Lung (tissue), 11 donors: ENCODE measurements at regions not wholly inside any gene's neighbourhood (a gene's known extent, or its start where the extent isn't known, plus 50 kb on each side); places are given as distances from the start of the nearest gene placed in this dataset.

Source experiments
- ATAC-seq: fragments of 200-7000 bp; cut with Tn5 transposase; one replicate; pipeline ENCODE4 v1.9.1; 2020; ENCODE audit warnings: moderate number of reproducible peaks; ENCODE audit not compliant: insufficient read depth, low FRiP score
- DNase-seq, 3 donors: peaks; one replicate each; pipeline ENCODE4 v3.0.0-alpha.2; 2013 to 2017
- H3K27ac ChIP-seq, 2 donors: one replicate each; pipeline ENCODE4 v1.5.1; 2013; ENCODE audit warnings: mild to moderate bottlenecking in 2 of 2, moderate library complexity in 2 of 2, control low read depth in 1 of 2, inconsistent platforms in 1 of 2, low read depth in 1 of 2, low read length in 1 of 2
- H3K27me3 ChIP-seq, 3 donors: one replicate each; pipeline ENCODE4 v1.5.1; 2013; ENCODE audit warnings: low read length in 2 of 3; ENCODE audit not compliant: control insufficient read depth in 3 of 3, insufficient read depth in 3 of 3
- H3K36me3 ChIP-seq, 4 donors: one replicate each; pipeline ENCODE4 v1.5.1; 2013; ENCODE audit warnings: low read length in 4 of 4, mild to moderate bottlenecking in 1 of 4, moderate library complexity in 1 of 4; ENCODE audit not compliant: control insufficient read depth in 4 of 4, insufficient read depth in 4 of 4
- H3K4me1 ChIP-seq, 5 donors: one replicate each; pipeline ENCODE4 v1.5.1; 2013; ENCODE audit warnings: low read length in 5 of 5, mild to moderate bottlenecking in 2 of 5, moderate library complexity in 1 of 5; ENCODE audit not compliant: control insufficient read depth in 5 of 5, insufficient read depth in 5 of 5
- H3K4me3 ChIP-seq: one replicate; pipeline ENCODE4 v1.5.1; 2013; ENCODE audit warnings: mild to moderate bottlenecking, control low read depth, moderate library complexity
- H3K9ac ChIP-seq, 2 donors: one replicate each; pipeline ENCODE4 v1.5.1; 2013; ENCODE audit warnings: low read length in 2 of 2, control low read depth in 1 of 2; ENCODE audit not compliant: insufficient read depth in 1 of 2
- H3K9me3 ChIP-seq, 4 donors: one replicate each; pipeline ENCODE4 v1.5.1; 2013; ENCODE audit warnings: low read length in 3 of 4, mild to moderate bottlenecking in 1 of 4, moderate library complexity in 1 of 4; ENCODE audit not compliant: control insufficient read depth in 4 of 4, insufficient read depth in 3 of 4
- CTCF ChIP-seq: IDR thresholded peaks from 2 replicates; pipeline ENCODE4 v1.5.1; 2012; ENCODE audit warnings: mild to moderate bottlenecking; ENCODE audit errors: control extremely low read depth, extremely low read depth
- WGBS, 2 donors: extraction: QIAGEN DNeasy Blood & Tissue Kit; methylation state at CpG; one replicate each; pipeline ENCODE4 v1.1.7; 2013; 5-methylcytosine and 5-hydroxymethylcytosine counted together
- donor health status: control.
- donor health status: control.
- donor health status: Bipolar disorder and iron deficiency.
- donor health status: healthy.
- donor health status: DM: yes; HTN: yes; CAD: no.

GRCh38 chr1:200354243-200354642 is 55.6 kb downstream of the ZNF281 start:
- ATAC-seq, result peak; percentile 34
- Histone ChIP-seq H3K4me3 (no peak overlapping the region), H3K4me1 (peaks cover 0 to 5% (median 0%) of the 10 kb centered on the region in 5 donors), H3K36me3 (no peaks in the 10 kb centered on the region), H3K9ac (no peak overlapping the region), H3K9me3 (peaks cover 0 to 2% (median 0%) of the 10 kb centered on the region in 4 donors), H3K27ac (no peak overlapping the region), H3K27me3 (no peaks in the 10 kb centered on the region)
- no peak for TF ChIP-seq CTCF
- no peak for DNase-seq
- 19 to 41% methylated on average over 2 of the region's 2 CpGs for WGBS, 2 donors

GRCh38 chr1:200353232-200353631 is 56.6 kb downstream of the ZNF281 start:
- DNase-seq, result no peak
- H3K9ac ChIP-seq, result no peak overlapping the region
- WGBS, 2 donors, result 50 to 71% methylated on average over 1 of the region's 1 CpG
- ATAC-seq, result no peak
- no peaks in the 10 kb centered on the region for H3K36me3 ChIP-seq
- no peaks in the 10 kb centered on the region for H3K27me3 ChIP-seq
- peaks cover 0 to 2% (median 0%) of the 10 kb centered on the region in 4 donors for H3K9me3 ChIP-seq
- H3K4me1 ChIP-seq, result peaks cover 0 to 5% (median 0%) of the 10 kb centered on the region in 5 donors
- TF ChIP-seq CTCF, result no peak
- H3K4me3 ChIP-seq, result no peak overlapping the region
- H3K27ac ChIP-seq, result no peak overlapping the region

GRCh38 chr1:200351826-200352549 is 57.8 kb downstream of the ZNF281 start:
- WGBS, 2 donors, result 20 to 22% methylated on average over 4 of the region's 4 CpGs
- no peak for TF ChIP-seq CTCF
- peak overlapping the region in 1 of 2 donors; percentile 64 for H3K27ac ChIP-seq
- no peak overlapping the region for H3K4me3 ChIP-seq
- H3K9me3 ChIP-seq, result peaks cover 0 to 2% (median 0%) of the 10 kb centered on the region in 4 donors
- peak overlapping the region in 1 of 2 donors; percentile 48 for H3K9ac ChIP-seq
- H3K36me3 ChIP-seq, result no peaks in the 10 kb centered on the region
- ATAC-seq (peak; percentile 62), DNase-seq (peak in 2 of 3 donors; percentile 59 to 71)
- peaks cover 0 to 5% (median 0%) of the 10 kb centered on the region in 5 donors for H3K4me1 ChIP-seq
- H3K27me3 ChIP-seq, result no peaks in the 10 kb centered on the region
